ENCODE measurements at regions not wholly inside any gene's neighbourhood (a gene's known extent, or its start where the extent isn't known, plus 50 kb on each side); places are given as distances from the start of the nearest gene placed in this dataset.

DNA sequence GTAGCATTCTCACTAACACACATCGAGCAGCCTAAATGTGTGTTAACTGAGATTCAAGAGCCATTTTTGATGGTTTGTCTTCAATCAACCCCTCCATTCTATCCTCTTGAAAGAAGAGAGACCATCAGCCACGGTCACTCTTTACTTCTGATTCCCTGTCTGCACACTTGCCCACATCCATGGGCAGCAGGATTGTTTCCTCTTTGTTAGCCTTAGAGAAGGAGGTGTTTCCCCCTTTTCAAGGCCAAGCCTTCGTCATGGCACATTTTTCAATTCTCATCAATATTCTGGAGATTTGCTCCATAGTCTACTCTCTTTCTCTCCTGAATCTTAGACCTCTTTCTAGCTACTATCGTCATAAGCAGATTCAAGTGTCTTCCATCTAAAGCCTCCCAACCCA, 522.4 kb upstream of the NAALADL2 start:
- Histone ChIP-seq H3K4me3 (ENCODE audit: low read depth in 1 of 2, low read length in 1 of 2) (no peak overlapping the region), H3K4me1 (ENCODE audit: control insufficient read depth in 1 of 2, insufficient read depth in 1 of 2, low read depth in 1 of 2, low read length in 1 of 2) (peaks cover 12 to 16% of the 10 kb centered on the region in 2 experiments), H3K36me3 (no peaks in the 10 kb centered on the region), H3K27ac (peak overlapping the region; percentile 62), H3K9me3 (no peaks in the 10 kb centered on the region), H3K27me3 (no peaks in the 10 kb centered on the region)
- TF ChIP-seq, protein P1, sequence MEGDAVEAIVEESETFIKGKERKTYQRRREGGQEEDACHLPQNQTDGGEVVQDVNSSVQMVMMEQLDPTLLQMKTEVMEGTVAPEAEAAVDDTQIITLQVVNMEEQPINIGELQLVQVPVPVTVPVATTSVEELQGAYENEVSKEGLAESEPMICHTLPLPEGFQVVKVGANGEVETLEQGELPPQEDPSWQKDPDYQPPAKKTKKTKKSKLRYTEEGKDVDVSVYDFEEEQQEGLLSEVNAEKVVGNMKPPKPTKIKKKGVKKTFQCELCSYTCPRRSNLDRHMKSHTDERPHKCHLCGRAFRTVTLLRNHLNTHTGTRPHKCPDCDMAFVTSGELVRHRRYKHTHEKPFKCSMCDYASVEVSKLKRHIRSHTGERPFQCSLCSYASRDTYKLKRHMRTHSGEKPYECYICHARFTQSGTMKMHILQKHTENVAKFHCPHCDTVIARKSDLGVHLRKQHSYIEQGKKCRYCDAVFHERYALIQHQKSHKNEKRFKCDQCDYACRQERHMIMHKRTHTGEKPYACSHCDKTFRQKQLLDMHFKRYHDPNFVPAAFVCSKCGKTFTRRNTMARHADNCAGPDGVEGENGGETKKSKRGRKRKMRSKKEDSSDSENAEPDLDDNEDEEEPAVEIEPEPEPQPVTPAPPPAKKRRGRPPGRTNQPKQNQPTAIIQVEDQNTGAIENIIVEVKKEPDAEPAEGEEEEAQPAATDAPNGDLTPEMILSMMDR (IDR thresholded peaks at IDR 0.05): no peak

DNA sequence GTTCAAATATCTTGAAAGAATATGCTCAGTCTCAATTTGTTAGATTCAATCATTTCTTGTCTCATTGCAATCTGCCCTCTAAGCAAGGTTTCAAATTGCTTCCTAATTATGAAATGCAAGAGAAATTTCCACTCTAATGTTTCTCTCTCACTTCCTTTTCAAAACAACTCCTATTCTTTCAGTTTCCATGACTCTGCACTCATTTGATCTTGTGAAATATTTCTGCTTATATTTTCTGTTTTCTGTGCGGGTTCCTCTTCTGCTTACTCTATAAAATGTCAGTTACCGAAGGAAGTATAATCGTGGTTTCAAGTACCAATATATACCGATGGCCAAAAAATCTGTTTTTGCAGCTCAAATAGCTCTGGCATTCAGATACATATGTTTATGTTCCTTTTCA, 521.9 kb upstream of the NAALADL2 start:
- Histone ChIP-seq H3K4me3 (ENCODE audit: low read depth in 1 of 2, low read length in 1 of 2) (no peak overlapping the region), H3K36me3 (no peaks in the 10 kb centered on the region), H3K27me3 (no peaks in the 10 kb centered on the region), H3K27ac (peak overlapping the region; percentile 62), H3K4me1 (ENCODE audit: control insufficient read depth in 1 of 2, insufficient read depth in 1 of 2, low read depth in 1 of 2, low read length in 1 of 2) (peaks cover 12 to 16% of the 10 kb centered on the region in 2 experiments), H3K9me3 (no peaks in the 10 kb centered on the region)
- TF ChIP-seq, protein P1 (IDR thresholded peaks at IDR 0.05): no peak

DNA sequence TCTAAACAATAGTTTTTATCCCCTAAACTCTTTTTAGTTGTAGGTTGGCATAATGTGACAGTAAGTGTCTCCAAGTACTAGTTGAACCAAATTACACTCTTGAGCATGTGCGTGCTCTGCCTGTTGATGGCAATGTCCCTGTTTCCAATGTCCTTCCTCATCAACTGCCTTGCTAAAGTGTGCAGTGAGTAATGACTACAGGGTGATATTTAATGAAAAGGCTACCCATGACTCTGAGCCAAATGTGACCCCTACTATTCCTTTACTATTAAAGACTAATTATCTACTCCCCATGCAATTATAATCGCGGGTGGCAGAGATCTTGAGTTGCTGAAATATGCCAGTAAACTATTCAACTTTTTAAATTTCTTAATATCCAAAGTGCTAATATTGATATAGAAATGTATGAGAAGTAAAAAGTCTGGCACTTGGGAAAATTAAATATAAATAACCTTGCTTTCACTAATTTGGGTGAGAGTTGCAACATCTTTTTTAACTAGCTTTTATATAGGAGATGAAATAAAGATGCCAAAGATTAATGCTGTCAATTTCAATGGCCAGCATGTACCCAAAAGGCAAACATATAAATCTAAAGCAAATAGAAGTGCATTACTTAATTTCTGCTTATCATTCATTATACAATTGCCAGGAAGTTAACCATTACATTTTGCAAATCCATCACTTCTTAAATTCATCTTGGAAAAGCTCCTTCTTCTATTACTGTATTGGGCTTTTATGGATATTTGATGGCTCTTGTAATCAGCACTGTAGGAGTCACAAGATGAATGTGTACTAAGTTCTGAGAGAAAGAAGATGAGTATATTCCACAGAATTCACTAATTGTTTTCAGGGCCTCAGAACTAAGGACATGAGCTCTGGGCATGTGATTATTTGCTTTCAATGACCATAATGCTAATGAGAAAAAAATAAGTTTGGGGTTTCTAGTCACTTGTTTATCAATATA, 518.2 kb upstream of the NAALADL2 start:
- no peaks in the 10 kb centered on the region for H3K36me3 ChIP-seq
- H3K4me3 ChIP-seq (ENCODE audit: low read depth in 1 of 2, low read length in 1 of 2): no peak overlapping the region
- TF ChIP-seq, protein P1 (IDR thresholded peaks at IDR 0.05): no peak
- no peaks in the 10 kb centered on the region for H3K27me3 ChIP-seq
- no peak overlapping the region for H3K27ac ChIP-seq
- no peaks in the 10 kb centered on the region for H3K9me3 ChIP-seq
- H3K4me1 ChIP-seq (ENCODE audit: control insufficient read depth in 1 of 2, insufficient read depth in 1 of 2, low read depth in 1 of 2, low read length in 1 of 2): peaks cover 12 to 16% of the 10 kb centered on the region in 2 experiments

DNA sequence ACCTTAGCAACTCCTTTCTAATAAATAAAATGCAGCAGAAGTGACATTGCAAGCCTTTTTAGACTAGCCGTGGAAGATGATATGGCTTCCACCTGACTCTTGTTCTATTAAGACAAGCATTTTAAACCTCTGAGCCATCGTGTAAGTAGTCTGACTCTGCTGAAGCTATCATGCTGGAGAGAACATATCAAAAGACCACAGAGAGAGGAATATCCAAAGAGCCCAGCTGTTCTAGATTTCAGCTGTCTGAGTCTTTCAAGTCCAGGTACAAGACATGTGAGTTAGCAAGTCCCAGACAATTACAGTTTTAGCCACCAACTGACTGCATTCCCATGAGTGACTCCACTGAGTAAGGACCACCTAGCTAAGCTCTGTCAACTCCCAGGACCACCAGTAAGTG, 517.0 kb upstream of the NAALADL2 start:
- Histone ChIP-seq H3K4me3 (ENCODE audit: low read depth in 1 of 2, low read length in 1 of 2) (no peak overlapping the region), H3K27ac (no peak overlapping the region), H3K36me3 (no peaks in the 10 kb centered on the region), H3K9me3 (no peaks in the 10 kb centered on the region), H3K4me1 (ENCODE audit: control insufficient read depth in 1 of 2, insufficient read depth in 1 of 2, low read depth in 1 of 2, low read length in 1 of 2) (peaks cover 5 to 6% of the 10 kb centered on the region in 2 experiments), H3K27me3 (no peaks in the 10 kb centered on the region)
- TF ChIP-seq, protein P1 (IDR thresholded peaks at IDR 0.05): no peak

DNA sequence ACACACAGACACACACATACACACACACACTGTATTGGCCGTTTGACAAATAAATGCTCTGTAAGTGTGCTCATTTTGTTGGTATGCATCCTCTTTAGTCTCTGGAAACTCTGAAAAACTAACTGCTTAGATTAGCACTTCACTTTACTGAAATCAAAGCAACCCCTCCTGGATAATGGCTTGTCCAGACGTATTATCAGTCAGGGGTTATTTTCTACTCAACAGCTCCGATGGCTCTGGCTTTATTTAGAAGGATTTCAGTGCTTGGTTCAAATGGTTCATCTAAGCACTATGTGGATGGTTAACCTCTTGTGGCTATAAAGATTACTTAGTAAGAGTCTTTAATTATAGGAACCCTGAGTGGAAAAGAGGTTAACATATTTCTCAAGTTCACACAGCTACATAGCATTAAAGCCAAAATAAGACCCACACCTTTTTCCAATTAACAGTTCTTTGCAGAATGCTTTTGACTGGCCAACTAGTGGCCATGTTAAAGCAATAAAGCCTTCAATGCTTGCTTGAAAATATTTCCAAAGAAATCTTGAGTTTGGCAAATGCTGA, 516.1 kb upstream of the NAALADL2 start:
- Histone ChIP-seq H3K9me3 (no peaks in the 10 kb centered on the region), H3K27ac (no peak overlapping the region), H3K27me3 (no peaks in the 10 kb centered on the region), H3K4me3 (ENCODE audit: low read depth in 1 of 2, low read length in 1 of 2) (no peak overlapping the region), H3K36me3 (no peaks in the 10 kb centered on the region), H3K4me1 (ENCODE audit: control insufficient read depth in 1 of 2, insufficient read depth in 1 of 2, low read depth in 1 of 2, low read length in 1 of 2) (no peaks in the 10 kb centered on the region)
- TF ChIP-seq, protein P1 (IDR thresholded peaks at IDR 0.05): no peak

Data from neutrophil (primary cell).